C4-2B (cell line): ENCODE measurements at regions not wholly inside any gene's neighbourhood (a gene's known extent, or its start where the extent isn't known, plus 50 kb on each side); places are given as distances from the start of the nearest gene placed in this dataset.
"Not testable (repeated sequence)": the region's sequence is repeated elsewhere in the genome, so short reads cannot be mapped to it uniquely, and the experiment has no call there.

ENCODE experiments used
- CTCF ChIP-seq: fragments of 450-650 bp; conservative IDR thresholded peaks from 2 replicates; pipeline ENCODE4 v1.5.1; 2017; ENCODE audit warnings: mild to moderate bottlenecking
- ZFX ChIP-seq: fragments of 450-650 bp; IDR thresholded peaks from 2 replicates; pipeline ENCODE4 v1.6.1; 2017

- TF ChIP-seq CTCF: 0 out of 2 replicates have a peak, but pooled peaks have one; percentile 13
- TF ChIP-seq ZFX: not testable (repeated sequence)
Measured at GRCh38 chr14:19344261-19344660, 89.9 kb downstream of the POTEG start.
